Uterus (tissue), 2 donors: ENCODE measurements at regions not wholly inside any gene's neighbourhood (a gene's known extent, or its start where the extent isn't known, plus 50 kb on each side); places are given as distances from the start of the nearest gene placed in this dataset.

Experiments used
- POLR2A ChIP-seq, 2 donors: fragments of 450-650 bp; IDR thresholded peaks; one replicate each; pipeline ENCODE4 v1.6.1; 2016; ENCODE audit warnings: antibody characterized with exemption in 2 of 2, mild to moderate bottlenecking in 1 of 2, moderate library complexity in 1 of 2
- TF ChIP-seq, protein P1 (sequence below), 4 experiments: fragments of 200-600 bp in 2 of 4; fragments of 450-650 bp in 2 of 4; sonication (generic) in 2 of 4; IDR thresholded peaks; one replicate each; pipeline ENCODE4 v1.5.1; 2016 to 2019; ENCODE audit warnings: antibody characterized with exemption in 4 of 4, mild to moderate bottlenecking in 2 of 4, moderate library complexity in 1 of 4

DNA sequence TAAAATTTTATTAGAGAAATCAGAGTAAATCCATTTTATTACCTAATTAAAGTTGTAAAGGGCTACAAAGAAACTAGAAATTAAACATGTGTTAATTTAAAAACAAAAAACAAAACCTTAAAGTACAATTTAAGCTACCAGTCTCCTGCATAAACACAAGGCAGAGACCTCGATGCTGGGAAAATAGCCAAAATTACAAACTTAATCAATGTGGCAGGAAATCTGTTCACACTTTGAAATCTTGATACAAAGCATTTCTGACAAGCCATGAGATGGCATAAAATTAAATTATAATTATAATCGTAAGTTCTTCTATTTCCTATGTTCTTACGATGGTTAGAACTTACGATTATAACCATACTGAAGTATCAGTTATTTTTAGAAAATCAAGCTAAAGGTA is 158.0 kb upstream of the FREM1 start:
- TF ChIP-seq, protein P1, sequence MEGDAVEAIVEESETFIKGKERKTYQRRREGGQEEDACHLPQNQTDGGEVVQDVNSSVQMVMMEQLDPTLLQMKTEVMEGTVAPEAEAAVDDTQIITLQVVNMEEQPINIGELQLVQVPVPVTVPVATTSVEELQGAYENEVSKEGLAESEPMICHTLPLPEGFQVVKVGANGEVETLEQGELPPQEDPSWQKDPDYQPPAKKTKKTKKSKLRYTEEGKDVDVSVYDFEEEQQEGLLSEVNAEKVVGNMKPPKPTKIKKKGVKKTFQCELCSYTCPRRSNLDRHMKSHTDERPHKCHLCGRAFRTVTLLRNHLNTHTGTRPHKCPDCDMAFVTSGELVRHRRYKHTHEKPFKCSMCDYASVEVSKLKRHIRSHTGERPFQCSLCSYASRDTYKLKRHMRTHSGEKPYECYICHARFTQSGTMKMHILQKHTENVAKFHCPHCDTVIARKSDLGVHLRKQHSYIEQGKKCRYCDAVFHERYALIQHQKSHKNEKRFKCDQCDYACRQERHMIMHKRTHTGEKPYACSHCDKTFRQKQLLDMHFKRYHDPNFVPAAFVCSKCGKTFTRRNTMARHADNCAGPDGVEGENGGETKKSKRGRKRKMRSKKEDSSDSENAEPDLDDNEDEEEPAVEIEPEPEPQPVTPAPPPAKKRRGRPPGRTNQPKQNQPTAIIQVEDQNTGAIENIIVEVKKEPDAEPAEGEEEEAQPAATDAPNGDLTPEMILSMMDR (IDR thresholded peaks at IDR 0.05), result no peak
- TF ChIP-seq POLR2A (IDR thresholded peaks at IDR 0.05), result no peak
